Mucosa of descending colon (tissue), 3 donors: ENCODE measurements at regions not wholly inside any gene's neighbourhood (a gene's known extent, or its start where the extent isn't known, plus 50 kb on each side); places are given as distances from the start of the nearest gene placed in this dataset.
A peak's percentile ranks its signal among the peaks of the same experiment; 100 is the strongest.

Experiments used
- ATAC-seq: fragments of 200-7000 bp; cut with Tn5 transposase; one replicate; pipeline ENCODE4 v1.9.1; 2020; ENCODE audit warnings: mild to moderate bottlenecking, moderate library complexity
- DNase-seq, 3 donors: peaks; one replicate each; pipeline ENCODE4 v3.0.0-alpha.2; 2020
- H3K36me3 ChIP-seq: fragments of 200-600 bp; one replicate; pipeline ENCODE4 v1.8.0; 2021; ENCODE audit warnings: low read depth, mild to moderate bottlenecking
- H3K4me1 ChIP-seq: fragments of 200-600 bp; one replicate; pipeline ENCODE4 v1.8.0; 2021; ENCODE audit warnings: low read depth, mild to moderate bottlenecking
- H3K4me3 ChIP-seq: fragments of 200-600 bp; one replicate; pipeline ENCODE4 v1.8.0; 2021; ENCODE audit warnings: mild to moderate bottlenecking
- H3K9me3 ChIP-seq: fragments of 200-600 bp; one replicate; pipeline ENCODE4 v1.8.0; 2021; ENCODE audit warnings: mild to moderate bottlenecking
- CTCF ChIP-seq: fragments of 200-600 bp; IDR thresholded peaks from one replicate; pipeline ENCODE4 v1.8.0; 2022; ENCODE audit warnings: antibody characterized with exemption, mild to moderate bottlenecking
- intact Hi-C, 2 donors: fragments of 100-400 bp; cut with DNase I in 1 of 2; cut with micrococcal nuclease in 1 of 2; formaldehyde crosslinking; loops; one replicate each; pipeline versions ENCODE4 v1.11.0 to v1.11.1; 2022; cut with DNase I, micrococcal nuclease
- donor health status: DM: no; HTN: no; CAD: no; lungs with moderate emphysema.
- donor health status: DM: no; HTN: no; CAD: no.
- donor health status: DM: no; HTN: yes; CAD: no.

- Histone ChIP-seq H3K9me3 (no peaks in the 10 kb centered on the region), H3K4me3 (no peak overlapping the region), H3K4me1 (peaks cover 10% of the 10 kb centered on the region), H3K36me3 (no peaks in the 10 kb centered on the region)
- ATAC-seq (peak; percentile 93), DNase-seq (peak in 1 of 3 donors; percentile 17)
- TF ChIP-seq CTCF: no peak
- intact Hi-C loops: no loop called here
Observed at GRCh38 chr5:158287643-158288271, 428.8 kb upstream of the CLINT1 start.

- intact Hi-C loops: no loop called here
- ATAC-seq: no peak
- H3K4me3 ChIP-seq: no peak overlapping the region
- H3K4me1 ChIP-seq: peaks cover 10% of the 10 kb centered on the region
- no peaks in the 10 kb centered on the region for H3K9me3 ChIP-seq
- no peak for DNase-seq
- no peaks in the 10 kb centered on the region for H3K36me3 ChIP-seq
- no peak for TF ChIP-seq CTCF
Observed at GRCh38 chr5:158286827-158287226, 427.9 kb upstream of the CLINT1 start.

DNA sequence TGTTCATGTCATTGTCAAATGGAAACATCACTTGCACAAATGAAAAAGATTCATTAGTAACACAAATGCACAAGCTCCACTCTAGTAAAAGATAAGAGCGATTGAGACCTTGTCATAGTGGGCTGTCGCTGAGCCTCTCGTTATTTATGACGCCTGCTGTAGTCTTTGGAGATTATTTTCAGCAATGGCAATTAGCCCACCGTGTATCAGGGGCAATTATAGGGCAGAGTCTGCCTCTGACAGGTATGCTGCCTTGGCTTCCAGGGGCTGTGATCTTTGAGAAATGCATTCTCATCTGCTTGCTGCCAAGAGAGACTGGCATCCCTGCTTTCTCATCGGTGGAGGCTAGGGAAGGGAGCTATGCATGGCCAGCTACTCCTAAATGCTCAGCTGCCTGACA, 426.8 kb upstream of the CLINT1 start:
- Histone ChIP-seq H3K4me3 (no peak overlapping the region), H3K4me1 (peaks cover 10% of the 10 kb centered on the region), H3K9me3 (no peaks in the 10 kb centered on the region), H3K36me3 (no peaks in the 10 kb centered on the region)
- no peak for TF ChIP-seq CTCF
- DNase-seq (no peak), ATAC-seq (no peak)
- intact Hi-C loops: no loop called here

DNA sequence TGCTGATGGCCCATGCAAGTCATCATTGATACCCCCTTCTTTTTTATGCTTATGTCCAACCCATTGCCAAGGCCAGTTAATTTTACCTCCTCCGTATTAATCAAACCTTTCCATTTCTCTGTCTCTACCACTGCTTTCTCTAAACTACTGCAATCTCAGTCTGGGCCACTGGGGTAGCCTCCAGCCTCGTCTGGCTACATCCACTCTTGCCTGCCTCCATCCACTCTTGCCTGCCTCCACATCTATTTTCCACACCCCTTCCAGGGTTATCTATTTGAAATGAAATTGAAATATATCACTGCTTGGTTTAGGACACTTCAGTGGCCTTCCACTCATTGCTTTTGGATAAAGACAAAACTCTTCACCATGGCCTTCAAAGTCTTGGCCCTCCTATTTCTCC, 425.3 kb upstream of the CLINT1 start:
- intact Hi-C loops: no loop called here
- peaks cover 10% of the 10 kb centered on the region for H3K4me1 ChIP-seq
- H3K4me3 ChIP-seq: no peak overlapping the region
- no peaks in the 10 kb centered on the region for H3K36me3 ChIP-seq
- TF ChIP-seq CTCF: no peak
- ATAC-seq: no peak
- no peaks in the 10 kb centered on the region for H3K9me3 ChIP-seq
- DNase-seq: no peak

DNA sequence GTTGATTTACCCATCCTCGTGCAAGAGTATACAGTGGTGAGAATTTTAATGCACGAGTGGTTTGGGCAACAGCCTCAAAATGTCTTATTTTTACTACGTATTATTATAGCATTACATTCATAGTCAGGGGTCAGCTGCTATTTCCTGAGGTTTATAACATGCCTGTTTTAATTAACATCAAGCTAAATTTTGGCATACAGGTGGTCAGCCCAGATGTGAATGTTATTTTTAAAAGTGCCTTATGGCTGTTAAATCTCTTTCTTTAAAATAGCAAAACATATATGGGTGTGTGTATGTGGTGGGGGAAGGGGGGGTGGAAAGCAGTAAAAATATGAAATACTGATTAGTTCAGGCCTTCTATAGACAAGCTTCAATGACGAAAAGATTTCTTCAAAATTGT, 424.5 kb upstream of the CLINT1 start:
- Histone ChIP-seq H3K4me1 (peaks cover 10% of the 10 kb centered on the region), H3K36me3 (no peaks in the 10 kb centered on the region), H3K9me3 (no peaks in the 10 kb centered on the region), H3K4me3 (no peak overlapping the region)
- intact Hi-C loops: no loop called here
- DNase-seq: no peak
- TF ChIP-seq CTCF: no peak
- no peak for ATAC-seq
